ENCODE measurements at regions not wholly inside any gene's neighbourhood (a gene's known extent, or its start where the extent isn't known, plus 50 kb on each side); places are given as distances from the start of the nearest gene placed in this dataset.

DNA sequence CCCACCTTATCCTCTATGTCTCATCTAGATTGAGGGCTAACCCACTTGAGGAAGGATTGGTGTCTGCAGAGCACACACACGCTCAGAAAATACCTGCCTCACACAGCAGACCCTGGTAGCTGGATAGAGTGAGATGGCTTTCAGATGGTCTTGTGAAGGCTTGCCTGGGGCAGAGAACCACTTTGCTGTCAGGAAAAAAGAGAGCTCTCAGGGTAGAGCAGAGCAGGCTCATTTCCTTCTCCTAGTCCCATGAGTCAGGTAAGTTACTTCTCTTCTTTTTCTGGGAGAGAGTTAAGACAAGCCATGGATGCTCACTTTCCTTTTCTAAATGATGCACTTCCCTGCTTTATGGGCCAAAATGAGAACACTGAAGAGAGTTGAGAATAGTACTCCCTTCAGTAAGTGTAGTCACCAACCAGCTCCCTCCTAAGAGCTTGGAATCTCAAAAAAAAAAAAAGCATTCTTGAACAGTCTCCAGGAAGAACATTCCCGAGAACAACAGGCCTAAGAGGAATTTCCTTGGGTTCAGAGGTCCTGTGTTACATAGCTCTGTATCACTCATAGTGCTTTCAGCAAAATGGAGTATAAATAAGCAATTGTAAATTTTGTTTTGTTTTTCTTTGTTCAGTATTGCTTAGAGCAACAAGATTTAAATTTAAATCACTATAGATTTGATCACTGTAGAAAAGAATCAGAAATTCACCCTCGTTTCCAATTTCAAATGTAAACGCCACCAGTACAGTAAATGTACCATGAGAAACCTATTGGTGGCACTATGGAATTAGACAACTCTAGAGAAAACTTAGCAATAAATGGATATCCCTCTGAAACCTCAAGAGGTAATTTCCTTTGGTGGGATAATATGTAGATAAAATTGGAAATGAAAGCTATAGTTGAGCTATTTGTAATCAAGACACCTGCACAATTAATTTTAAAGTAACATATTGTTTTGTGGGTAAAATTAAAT lies 530.3 kb downstream of the RFPL4B start:
- H3K9ac ChIP-seq = peak overlapping the region; percentile 41
- H3K4me1 ChIP-seq (ENCODE audit: control insufficient read depth in 1 of 2, insufficient read depth in 2 of 2, low read depth in 1 of 2, low read length in 1 of 2) = peaks cover 5 to 11% of the 10 kb centered on the region in 2 experiments
- H3F3A ChIP-seq (replicated peaks; ENCODE audit: insufficient read depth) = peaks cover 26% of the 10 kb centered on the region
- H2AFZ ChIP-seq (ENCODE audit: low read depth) = peak overlapping the region; percentile 64
- CTCF ChIA-PET = interaction anchor here (0.7 to 1.3 kb wide), 3 partner anchors 35 to 981 kb away, joined by 3 to 4 read pairs (median 3); no protein-coding TSS in a partner anchor
- H3K79me2 ChIP-seq (ENCODE audit: insufficient read depth) = no peaks in the 10 kb centered on the region
- peak overlapping the region; percentile 82 to 85; a peak in 3 of 4 replicates for H3K27ac ChIP-seq (ENCODE audit: low read depth in 2 of 2, low read length in 1 of 2)
- POLR2A ChIA-PET = no interaction called here
- H3K4me2 ChIP-seq = peak overlapping the region; percentile 57
- H3K27me3 ChIP-seq (ENCODE audit: insufficient read depth) = no peaks in the 10 kb centered on the region
- H4K20me1 ChIP-seq (ENCODE audit: insufficient read depth) = no peaks in the 10 kb centered on the region
- no peak for TF ChIP-seq NRF1 (IDR thresholded peaks at IDR 0.05; ENCODE audit: low read depth, low read length)
- 0 out of 2 replicates have a peak, but pooled peaks have one; percentile 18 for TF ChIP-seq POLR2AphosphoS5 (IDR thresholded peaks at IDR 0.05; ENCODE audit: low read depth, low read length)
- no peak for TF ChIP-seq FOXJ3 (CRISPR knock-in tag; IDR thresholded peaks at IDR 0.05)
- TF ChIP-seq, protein P1, sequence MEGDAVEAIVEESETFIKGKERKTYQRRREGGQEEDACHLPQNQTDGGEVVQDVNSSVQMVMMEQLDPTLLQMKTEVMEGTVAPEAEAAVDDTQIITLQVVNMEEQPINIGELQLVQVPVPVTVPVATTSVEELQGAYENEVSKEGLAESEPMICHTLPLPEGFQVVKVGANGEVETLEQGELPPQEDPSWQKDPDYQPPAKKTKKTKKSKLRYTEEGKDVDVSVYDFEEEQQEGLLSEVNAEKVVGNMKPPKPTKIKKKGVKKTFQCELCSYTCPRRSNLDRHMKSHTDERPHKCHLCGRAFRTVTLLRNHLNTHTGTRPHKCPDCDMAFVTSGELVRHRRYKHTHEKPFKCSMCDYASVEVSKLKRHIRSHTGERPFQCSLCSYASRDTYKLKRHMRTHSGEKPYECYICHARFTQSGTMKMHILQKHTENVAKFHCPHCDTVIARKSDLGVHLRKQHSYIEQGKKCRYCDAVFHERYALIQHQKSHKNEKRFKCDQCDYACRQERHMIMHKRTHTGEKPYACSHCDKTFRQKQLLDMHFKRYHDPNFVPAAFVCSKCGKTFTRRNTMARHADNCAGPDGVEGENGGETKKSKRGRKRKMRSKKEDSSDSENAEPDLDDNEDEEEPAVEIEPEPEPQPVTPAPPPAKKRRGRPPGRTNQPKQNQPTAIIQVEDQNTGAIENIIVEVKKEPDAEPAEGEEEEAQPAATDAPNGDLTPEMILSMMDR (IDR thresholded peaks at IDR 0.05) = peak; percentile 57
- no peak for TF ChIP-seq GABPA (IDR thresholded peaks at IDR 0.05; ENCODE audit: low read depth)
- TF ChIP-seq TCF12 (IDR thresholded peaks at IDR 0.05) = peak; percentile 70
- peak; percentile 68 for TF ChIP-seq RAD21 (IDR thresholded peaks at IDR 0.05; ENCODE audit: low read length)
- TF ChIP-seq FOXM1 (IDR thresholded peaks at IDR 0.05; ENCODE audit: low read depth) = 0 out of 2 replicates have a peak, but pooled peaks have one; percentile 13
- TF ChIP-seq FOSL2 (IDR thresholded peaks at IDR 0.05; ENCODE audit: borderline replicate concordance, low read depth) = peak; percentile 12; the same call in 1 of the 2 replicates
- TF ChIP-seq, protein P2, sequence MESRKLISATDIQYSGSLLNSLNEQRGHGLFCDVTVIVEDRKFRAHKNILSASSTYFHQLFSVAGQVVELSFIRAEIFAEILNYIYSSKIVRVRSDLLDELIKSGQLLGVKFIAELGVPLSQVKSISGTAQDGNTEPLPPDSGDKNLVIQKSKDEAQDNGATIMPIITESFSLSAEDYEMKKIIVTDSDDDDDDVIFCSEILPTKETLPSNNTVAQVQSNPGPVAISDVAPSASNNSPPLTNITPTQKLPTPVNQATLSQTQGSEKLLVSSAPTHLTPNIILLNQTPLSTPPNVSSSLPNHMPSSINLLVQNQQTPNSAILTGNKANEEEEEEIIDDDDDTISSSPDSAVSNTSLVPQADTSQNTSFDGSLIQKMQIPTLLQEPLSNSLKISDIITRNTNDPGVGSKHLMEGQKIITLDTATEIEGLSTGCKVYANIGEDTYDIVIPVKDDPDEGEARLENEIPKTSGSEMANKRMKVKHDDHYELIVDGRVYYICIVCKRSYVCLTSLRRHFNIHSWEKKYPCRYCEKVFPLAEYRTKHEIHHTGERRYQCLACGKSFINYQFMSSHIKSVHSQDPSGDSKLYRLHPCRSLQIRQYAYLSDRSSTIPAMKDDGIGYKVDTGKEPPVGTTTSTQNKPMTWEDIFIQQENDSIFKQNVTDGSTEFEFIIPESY (IDR thresholded peaks at IDR 0.05; ENCODE audit: borderline replicate concordance, low read depth) = 0 out of 2 replicates have a peak, but pooled peaks have one; percentile 14
- no peak for TF ChIP-seq RXRA (IDR thresholded peaks at IDR 0.05; ENCODE audit: borderline replicate concordance, low read depth)
- peak; percentile 74; the same call in 1 of the 2 replicates for TF ChIP-seq TEAD4 (IDR thresholded peaks at IDR 0.05; ENCODE audit: borderline replicate concordance, insufficient read depth)
- TF ChIP-seq EP300 (IDR thresholded peaks at IDR 0.05; ENCODE audit: borderline replicate concordance in 1 of 2, low read depth in 1 of 2, low read length in 1 of 2) = peak in 1 of 2 experiments; percentile 60; a peak in 1 of 4 replicates
- TF ChIP-seq MXI1 (IDR thresholded peaks at IDR 0.05; ENCODE audit: low read depth, low read length) = no peak
- TF ChIP-seq NFIC (IDR thresholded peaks at IDR 0.05; ENCODE audit: borderline replicate concordance) = peak; percentile 86
- 0 out of 2 replicates have a peak, but pooled peaks have one; percentile 14 for TF ChIP-seq JUND (IDR thresholded peaks at IDR 0.05)
- TF ChIP-seq, protein P3, sequence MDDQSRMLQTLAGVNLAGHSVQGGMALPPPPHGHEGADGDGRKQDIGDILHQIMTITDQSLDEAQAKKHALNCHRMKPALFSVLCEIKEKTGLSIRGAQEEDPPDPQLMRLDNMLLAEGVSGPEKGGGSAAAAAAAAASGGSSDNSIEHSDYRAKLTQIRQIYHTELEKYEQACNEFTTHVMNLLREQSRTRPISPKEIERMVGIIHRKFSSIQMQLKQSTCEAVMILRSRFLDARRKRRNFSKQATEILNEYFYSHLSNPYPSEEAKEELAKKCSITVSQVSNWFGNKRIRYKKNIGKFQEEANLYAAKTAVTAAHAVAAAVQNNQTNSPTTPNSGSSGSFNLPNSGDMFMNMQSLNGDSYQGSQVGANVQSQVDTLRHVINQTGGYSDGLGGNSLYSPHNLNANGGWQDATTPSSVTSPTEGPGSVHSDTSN (IDR thresholded peaks at IDR 0.05) = peak; percentile 37
- no peaks in the 10 kb centered on the region for H3K36me3 ChIP-seq (replicated peaks in 1 of 2; ENCODE audit: control insufficient read depth in 1 of 2, insufficient read depth in 2 of 2, low read length in 1 of 2)
- DNase-seq = peak; percentile 21
- no peaks in the 10 kb centered on the region for H3K9me3 ChIP-seq
- WGBS (ENCODE audit: low lambda C conversion rate) = 41% methylated on average over 4 of the region's 4 CpGs
- no peaks in the 10 kb centered on the region for H3K9me2 ChIP-seq
- H3K4me3 ChIP-seq (ENCODE audit: low read depth in 2 of 2, low read length in 1 of 2) = no peak overlapping the region

All from SK-N-SH (cell line).